ENCODE measurements at regions not wholly inside any gene's neighbourhood (a gene's known extent, or its start where the extent isn't known, plus 50 kb on each side); places are given as distances from the start of the nearest gene placed in this dataset.

- DNase-seq (ENCODE audit: low spot score), result no peak
Observed at GRCh38 chr3:80043226-80043625, 275.4 kb upstream of the ROBO1 start.

GRCh38 chr3:80040067-80040466 is 272.3 kb upstream of the ROBO1 start:
- no peak for DNase-seq (ENCODE audit: low spot score)

DNA sequence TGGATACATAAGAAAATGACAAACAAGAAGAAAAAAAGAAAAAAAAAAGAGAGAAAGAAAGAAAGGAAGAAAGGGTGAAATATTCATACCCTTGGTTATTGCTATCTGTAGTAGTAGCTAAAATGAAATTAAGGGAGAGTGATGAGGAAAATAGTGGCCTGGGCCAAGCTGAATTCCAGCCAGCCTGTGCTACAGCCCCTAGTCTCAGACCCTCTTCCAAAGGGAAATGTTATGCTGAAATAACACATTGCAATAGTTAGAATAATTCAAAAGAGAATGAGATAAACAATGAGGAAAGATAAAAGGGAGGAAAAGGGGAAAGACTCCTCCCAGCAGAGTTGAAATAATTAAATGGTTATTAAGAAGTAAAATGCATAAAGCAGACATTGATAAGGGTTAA is 268.4 kb upstream of the ROBO1 start:
- DNase-seq (ENCODE audit: low spot score), result no peak

GRCh38 chr3:80035021-80035420 is 267.2 kb upstream of the ROBO1 start:
- DNase-seq (ENCODE audit: low spot score), result no peak

- no peak for DNase-seq (ENCODE audit: low spot score)
Observed at GRCh38 chr3:80023010-80023409, 255.2 kb upstream of the ROBO1 start.

- no peak for DNase-seq (ENCODE audit: low spot score)
Observed at GRCh38 chr3:80018375-80018774, 250.6 kb upstream of the ROBO1 start.

DNA sequence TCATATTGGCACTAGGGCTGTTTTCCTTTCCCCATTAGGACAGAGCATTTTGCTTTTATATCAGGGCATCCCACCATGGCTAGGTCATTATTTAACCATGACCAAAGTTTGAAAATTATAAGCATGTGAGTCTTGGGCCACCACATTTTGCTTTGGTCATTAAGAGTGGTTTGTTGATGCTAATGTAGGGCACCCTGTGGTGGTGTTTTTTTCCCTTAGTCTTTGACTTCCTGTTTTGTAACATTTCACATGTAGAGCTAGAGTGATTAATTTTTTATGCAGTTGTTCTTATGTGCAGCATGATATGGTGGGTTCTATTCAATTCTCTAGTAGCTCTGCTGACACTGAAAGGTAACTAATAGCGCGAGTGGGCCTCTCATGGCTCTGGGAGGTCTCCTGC is 249.6 kb upstream of the ROBO1 start:
- no peak for DNase-seq (ENCODE audit: low spot score)

GRCh38 chr3:80014576-80014975 is 246.8 kb upstream of the ROBO1 start:
- DNase-seq (ENCODE audit: low spot score), result no peak

GRCh38 chr3:80010021-80010571 is 242.3 kb upstream of the ROBO1 start:
- DNase-seq (ENCODE audit: low spot score), result no peak

DNA sequence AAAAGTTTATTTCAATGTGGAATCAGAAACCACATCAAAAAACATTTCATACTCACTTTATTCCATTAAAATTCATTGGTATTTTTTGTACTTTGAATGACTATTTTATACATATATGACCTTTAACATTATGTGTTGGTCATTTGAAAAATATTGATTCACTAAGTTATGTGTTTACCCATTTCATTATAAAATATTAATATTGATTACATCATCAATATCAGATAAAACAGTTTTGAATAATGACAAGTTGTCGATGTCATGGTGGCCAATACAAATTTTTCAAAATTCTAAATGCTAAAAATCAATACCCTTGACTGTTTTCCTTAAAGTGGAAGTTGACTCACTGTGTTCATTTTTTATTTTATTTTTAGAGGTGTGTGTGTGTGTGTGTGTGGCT is 239.7 kb upstream of the ROBO1 start:
- DNase-seq (ENCODE audit: low spot score), result no peak

- no peak for DNase-seq (ENCODE audit: low spot score)
Observed at GRCh38 chr3:80006315-80006714, 238.5 kb upstream of the ROBO1 start.

DNA sequence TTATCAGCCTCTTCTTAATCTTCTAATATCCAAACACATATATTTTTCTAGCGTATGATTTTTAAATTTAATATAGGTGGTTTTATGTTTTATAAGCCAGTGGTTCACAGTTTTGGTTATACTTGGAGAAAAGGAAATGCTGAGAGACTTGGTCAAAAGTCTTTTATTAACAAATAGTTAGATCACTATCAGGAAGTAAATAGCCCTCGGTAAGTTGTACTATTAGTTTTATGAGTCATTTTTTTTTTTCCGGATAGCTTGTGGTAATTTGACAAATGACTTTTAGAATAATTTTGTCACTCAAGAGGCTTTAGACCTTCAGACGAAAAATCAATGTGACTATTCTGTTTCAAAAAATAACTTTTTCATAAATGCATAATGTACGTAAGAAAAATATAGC is 232.2 kb upstream of the ROBO1 start:
- DNase-seq (ENCODE audit: low spot score), result no peak

GRCh38 chr3:79994397-79994796 is 226.6 kb upstream of the ROBO1 start:
- no peak for DNase-seq (ENCODE audit: low spot score)

DNA sequence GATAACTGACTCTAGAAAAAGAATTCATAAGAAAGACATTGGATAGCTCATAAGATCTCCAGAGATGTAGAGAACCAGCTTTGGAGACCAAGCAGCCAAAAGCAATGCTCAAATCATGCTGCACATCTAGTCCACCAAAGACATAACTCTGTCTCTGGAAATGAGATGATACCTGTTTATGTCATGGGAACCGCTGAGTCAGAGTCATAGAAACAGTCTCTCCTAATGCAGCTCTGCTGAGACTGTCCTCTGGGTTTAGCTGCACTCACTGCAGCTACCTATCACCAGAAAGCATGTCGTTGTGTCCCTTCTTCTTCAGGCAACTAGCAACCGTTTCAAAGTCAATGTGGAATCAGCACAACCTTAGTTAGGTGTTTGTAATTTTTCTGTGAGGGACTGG is 218.5 kb upstream of the ROBO1 start:
- no peak for DNase-seq (ENCODE audit: low spot score)

- no peak for DNase-seq (ENCODE audit: low spot score)
Observed at GRCh38 chr3:79985816-79986215, 218.0 kb upstream of the ROBO1 start.

DNA sequence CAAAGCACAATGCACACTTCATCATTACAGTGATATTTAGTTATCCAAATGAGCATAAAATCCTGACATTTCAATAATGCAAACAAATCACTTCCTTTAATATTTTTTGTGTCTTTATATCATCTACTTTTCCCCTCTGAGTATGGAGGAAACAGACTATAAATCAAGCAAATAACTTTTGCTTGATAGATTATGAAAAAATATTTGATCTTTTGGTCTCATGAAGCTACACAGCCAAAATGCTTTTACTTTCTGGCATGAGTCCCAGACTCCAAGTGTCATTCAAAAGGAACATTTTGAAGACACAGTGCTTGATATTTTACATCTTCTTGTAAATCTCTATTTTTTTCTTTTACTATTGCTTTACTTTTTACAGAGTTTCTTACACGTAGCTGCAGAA is 215.3 kb upstream of the ROBO1 start:
- DNase-seq (ENCODE audit: low spot score), result no peak

- DNase-seq (ENCODE audit: low spot score), result no peak
Observed at GRCh38 chr3:79979990-79980389, 212.2 kb upstream of the ROBO1 start.

GRCh38 chr3:79976466-79976865 is 208.7 kb upstream of the ROBO1 start:
- no peak for DNase-seq (ENCODE audit: low spot score)

DNA sequence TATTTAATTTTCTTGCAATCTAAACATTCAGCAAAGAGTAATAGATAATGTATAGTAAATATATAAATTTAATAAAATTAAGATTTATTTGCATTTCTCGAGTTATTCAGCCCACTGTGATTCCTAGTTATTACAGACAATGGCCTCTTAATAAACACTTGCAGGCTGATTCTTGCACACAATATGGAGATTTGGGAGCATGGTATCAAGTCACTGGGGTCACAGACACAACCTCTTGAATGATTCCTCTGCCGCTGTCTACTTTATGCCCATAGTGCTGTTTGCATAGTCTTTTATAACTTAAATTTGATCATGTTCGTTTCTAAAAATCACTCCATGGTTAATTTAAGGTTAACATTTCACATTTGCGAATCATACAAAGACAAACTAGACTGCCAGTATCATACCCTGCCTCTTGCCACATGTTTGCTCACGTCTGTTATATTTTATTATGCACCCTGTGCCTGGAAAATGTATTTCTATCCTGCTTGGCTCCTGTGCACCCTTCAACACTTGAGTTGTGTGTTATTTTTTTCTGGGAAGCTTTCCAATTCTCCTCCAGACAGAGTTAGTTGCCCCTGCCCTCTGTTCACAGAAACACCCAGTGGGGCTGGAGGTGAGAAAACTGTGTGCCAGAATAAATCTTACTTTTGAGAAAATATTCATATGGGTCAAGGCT is 206.3 kb upstream of the ROBO1 start:
- DNase-seq (ENCODE audit: low spot score), result no peak

- DNase-seq (ENCODE audit: low spot score), result no peak
Observed at GRCh38 chr3:79973482-79973881, 205.7 kb upstream of the ROBO1 start.

DNA sequence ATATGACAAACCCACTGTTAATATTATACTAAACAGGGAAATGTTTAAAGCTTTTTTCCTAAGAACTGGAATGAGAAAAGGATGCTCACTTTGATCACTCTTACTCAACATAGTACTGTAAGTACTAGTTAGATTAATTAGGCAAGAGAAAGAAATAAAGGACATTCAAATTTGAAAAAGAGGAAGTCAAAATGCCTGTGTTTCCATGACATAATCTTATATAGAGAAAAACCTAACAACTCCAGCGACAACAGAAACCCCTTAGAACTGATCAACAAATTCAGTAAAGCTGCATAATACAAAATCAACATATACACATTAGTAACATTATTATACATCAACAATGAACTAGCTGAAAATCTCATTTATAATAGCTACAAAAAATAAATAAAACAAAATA is 200.6 kb upstream of the ROBO1 start:
- no peak for DNase-seq (ENCODE audit: low spot score)

DNA sequence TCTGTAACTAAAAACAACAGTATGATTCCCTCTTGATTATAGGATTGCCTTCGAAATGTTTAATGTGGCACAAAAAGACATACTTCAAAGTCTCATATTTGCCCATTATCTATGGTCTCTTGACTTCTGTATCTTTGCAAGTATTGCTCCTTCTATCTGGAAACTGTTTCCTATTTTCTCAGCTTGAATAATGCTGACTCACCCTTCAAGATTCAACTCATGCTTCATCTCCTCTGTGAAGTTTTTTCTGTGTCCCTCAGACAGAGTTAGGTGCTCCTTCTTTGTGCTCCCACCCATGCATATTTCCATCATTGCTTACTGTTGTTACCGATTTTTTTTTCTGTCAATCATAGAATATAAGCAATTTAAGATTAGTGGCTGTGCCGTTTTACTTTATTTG is 192.8 kb upstream of the ROBO1 start:
- DNase-seq (ENCODE audit: low spot score), result no peak

DNA sequence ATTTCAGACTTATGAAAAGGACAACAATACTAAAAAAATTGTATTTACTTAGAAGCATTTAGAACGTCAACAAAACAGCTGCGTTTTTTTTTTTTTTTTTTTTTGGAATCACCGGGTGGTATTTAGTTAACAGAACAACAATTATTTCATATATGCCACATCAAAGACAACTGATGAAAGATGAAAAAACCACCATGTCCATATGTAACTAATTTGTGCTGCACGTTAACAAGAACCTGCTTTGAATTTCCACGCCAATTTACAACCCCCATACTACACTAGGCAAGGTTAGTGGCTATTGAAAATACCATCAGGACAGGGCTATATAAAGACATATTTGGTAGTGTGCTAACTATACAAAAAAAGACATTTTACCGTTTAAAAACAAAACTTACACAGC is 189.3 kb upstream of the ROBO1 start:
- no peak for DNase-seq (ENCODE audit: low spot score)

DNA sequence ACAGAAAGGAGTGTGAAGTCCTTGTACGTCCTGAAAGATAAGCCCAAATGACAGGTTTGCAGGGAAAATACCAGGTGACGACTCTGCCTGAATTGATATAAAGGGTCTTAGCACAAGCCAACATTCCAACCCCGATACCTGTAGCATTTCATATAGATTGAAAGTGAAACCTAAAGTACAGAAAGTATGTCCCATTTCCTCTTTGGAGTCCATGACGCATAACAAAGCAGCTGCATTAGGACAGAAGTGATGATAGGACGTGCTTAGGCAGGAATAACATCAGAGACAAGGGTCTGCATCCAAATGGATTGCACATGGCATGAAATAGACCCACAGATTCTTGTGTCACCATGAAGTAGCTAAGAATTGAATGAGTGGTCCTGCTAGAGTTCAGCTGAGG is 187.0 kb upstream of the ROBO1 start:
- no peak for DNase-seq (ENCODE audit: low spot score)

Data from hematopoietic multipotent progenitor cell treated with erythropoietin and hydrocortisone succinate and interleukin-3 and kit ligand, for 17 days (in vitro differentiated cells).